ENCODE measurements at regions not wholly inside any gene's neighbourhood (a gene's known extent, or its start where the extent isn't known, plus 50 kb on each side); places are given as distances from the start of the nearest gene placed in this dataset.

DNA sequence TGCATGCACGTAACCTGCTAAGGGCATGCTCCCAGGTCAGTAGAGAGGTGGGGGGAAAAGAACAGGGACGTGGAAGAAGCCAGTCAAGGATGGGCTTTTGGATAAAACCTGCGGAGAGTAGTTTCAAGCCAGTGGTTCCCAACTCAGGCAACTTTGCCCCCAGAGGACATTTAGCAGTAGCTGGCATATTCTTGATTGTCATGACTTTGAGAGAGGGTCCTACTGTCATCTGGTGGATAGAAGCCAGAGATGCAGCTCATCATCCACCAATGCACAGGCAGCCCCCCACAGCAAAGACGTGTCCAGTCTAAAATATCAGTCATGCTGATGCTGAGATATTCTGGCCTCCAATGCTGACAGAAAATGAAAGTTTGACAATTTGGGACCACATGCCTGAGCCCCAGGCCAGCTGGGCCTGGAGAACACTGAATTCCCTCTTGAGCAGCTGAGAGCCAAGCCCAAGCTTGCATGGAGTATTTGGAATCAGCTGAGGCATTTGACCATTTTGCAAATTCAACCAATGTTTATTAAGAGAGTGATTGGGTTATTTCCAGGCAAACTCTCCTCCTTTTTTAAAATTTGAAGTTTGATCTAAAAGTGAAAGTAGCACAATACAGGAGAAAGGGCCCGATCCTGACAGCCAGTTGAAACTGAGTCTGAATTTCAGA, 110.0 kb upstream of the C7orf33 start:
- Mint-ChIP-seq H3K27ac (ENCODE audit: low read depth, unreplicated experiment) (no peak overlapping the region), H3K4me1 (ENCODE audit: insufficient read depth, unreplicated experiment) (no peaks in the 10 kb centered on the region), H3K36me3 (ENCODE audit: insufficient read depth, unreplicated experiment) (no peaks in the 10 kb centered on the region), H3K9me3 (ENCODE audit: unreplicated experiment) (no peaks in the 10 kb centered on the region), H3K27me3 (ENCODE audit: insufficient read depth, unreplicated experiment) (no peaks in the 10 kb centered on the region), H3K4me3 (ENCODE audit: unreplicated experiment) (no peak overlapping the region)
- intact Hi-C loops (cut with micrococcal nuclease): no loop called here
- POLR2A ChIA-PET: interaction anchor here (0.6 to 1.6 kb wide), 2 partner anchors 12 to 610 kb away, joined by 3 to 6 read pairs; partner anchors contain the start of gene ZNF786
- no peak for DNase-seq (ENCODE audit: unreplicated experiment)
- CTCF ChIA-PET: interaction anchor here (0.6 to 16.0 kb wide), 7 partner anchors 191 to 284 kb away, joined by 3 to 297 read pairs (median 4); no protein-coding TSS in a partner anchor
- no TSS peak for BruUV-seq (replicated peaks)
- TF ChIP-seq, protein P1, sequence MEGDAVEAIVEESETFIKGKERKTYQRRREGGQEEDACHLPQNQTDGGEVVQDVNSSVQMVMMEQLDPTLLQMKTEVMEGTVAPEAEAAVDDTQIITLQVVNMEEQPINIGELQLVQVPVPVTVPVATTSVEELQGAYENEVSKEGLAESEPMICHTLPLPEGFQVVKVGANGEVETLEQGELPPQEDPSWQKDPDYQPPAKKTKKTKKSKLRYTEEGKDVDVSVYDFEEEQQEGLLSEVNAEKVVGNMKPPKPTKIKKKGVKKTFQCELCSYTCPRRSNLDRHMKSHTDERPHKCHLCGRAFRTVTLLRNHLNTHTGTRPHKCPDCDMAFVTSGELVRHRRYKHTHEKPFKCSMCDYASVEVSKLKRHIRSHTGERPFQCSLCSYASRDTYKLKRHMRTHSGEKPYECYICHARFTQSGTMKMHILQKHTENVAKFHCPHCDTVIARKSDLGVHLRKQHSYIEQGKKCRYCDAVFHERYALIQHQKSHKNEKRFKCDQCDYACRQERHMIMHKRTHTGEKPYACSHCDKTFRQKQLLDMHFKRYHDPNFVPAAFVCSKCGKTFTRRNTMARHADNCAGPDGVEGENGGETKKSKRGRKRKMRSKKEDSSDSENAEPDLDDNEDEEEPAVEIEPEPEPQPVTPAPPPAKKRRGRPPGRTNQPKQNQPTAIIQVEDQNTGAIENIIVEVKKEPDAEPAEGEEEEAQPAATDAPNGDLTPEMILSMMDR (IDR thresholded peaks at IDR 0.05; ENCODE audit: unreplicated experiment): no peak

DNA sequence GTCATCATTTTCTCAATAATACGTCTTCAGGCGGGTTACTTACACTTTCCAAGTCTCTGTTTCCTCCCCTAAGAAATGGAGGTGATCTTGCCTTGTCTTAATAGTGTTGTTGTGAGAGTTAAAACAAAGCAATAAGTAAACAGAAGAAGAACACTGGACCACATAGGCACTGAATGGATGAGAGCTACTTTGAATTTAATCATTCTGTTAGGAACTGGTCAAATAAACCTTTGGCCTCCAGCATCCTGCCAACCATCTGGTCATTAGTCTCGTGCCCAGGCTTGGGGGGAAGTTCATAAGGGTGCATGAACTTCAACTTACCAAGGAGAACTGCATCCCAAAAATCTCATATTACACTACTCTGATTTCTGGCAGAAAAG, 109.4 kb upstream of the C7orf33 start:
- POLR2A ChIA-PET: interaction anchor here (1.6 kb wide), 1 partner anchor 11 kb away, joined by 6 read pairs; no protein-coding TSS in a partner anchor
- CTCF ChIA-PET: interaction anchor here (0.7 to 16.0 kb wide), 7 partner anchors 10 to 226 kb away, joined by 3 to 297 read pairs (median 3); no protein-coding TSS in a partner anchor
- Mint-ChIP-seq H3K9me3 (ENCODE audit: unreplicated experiment) (no peaks in the 10 kb centered on the region), H3K4me1 (ENCODE audit: insufficient read depth, unreplicated experiment) (no peaks in the 10 kb centered on the region), H3K36me3 (ENCODE audit: insufficient read depth, unreplicated experiment) (no peaks in the 10 kb centered on the region), H3K27ac (ENCODE audit: low read depth, unreplicated experiment) (no peak overlapping the region), H3K4me3 (ENCODE audit: unreplicated experiment) (no peak overlapping the region), H3K27me3 (ENCODE audit: insufficient read depth, unreplicated experiment) (no peaks in the 10 kb centered on the region)
- no peak for DNase-seq (ENCODE audit: unreplicated experiment)
- TF ChIP-seq, protein P1 (IDR thresholded peaks at IDR 0.05; ENCODE audit: unreplicated experiment): no peak
- BruUV-seq (replicated peaks): no TSS peak
- intact Hi-C loops (cut with micrococcal nuclease): no loop called here

DNA sequence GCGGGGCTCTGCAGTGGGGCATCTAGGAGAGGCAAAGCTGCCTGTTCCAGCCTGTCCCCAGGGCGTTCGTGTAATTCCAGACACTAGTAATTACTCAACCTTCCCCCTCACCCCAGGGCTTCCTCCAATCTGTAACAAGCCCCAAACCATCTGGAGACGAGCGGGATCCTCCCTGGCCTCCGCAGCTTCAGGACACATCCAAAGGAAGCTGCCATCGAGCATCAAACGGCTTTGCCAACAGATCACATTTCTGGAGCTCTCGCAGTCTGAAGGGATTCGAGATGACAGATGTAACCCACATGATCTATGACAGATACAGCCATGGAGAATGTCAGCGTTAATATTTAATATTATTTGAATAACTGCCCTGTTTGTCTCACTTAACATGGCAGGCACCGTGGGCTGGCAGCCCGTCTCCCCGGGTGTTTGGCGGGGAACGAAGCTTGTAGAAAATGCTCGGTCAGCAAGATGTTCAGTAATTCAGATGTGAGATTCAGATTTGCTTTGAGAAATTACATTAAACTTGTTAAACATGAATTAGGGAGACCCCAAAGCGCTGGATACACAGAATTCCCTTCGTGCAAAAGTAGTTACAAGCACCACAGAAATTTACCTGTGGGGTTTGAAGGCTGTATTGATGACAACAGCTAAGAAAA, 108.5 kb upstream of the C7orf33 start:
- H3K4me3 Mint-ChIP-seq (ENCODE audit: unreplicated experiment): no peak overlapping the region
- TF ChIP-seq, protein P1 (IDR thresholded peaks at IDR 0.05; ENCODE audit: unreplicated experiment): no peak
- no TSS peak for BruUV-seq (replicated peaks)
- ChIA-PET POLR2A (interaction anchor here (0.6 kb wide), 1 partner anchor 9 kb away, joined by 3 read pairs; no protein-coding TSS in a partner anchor), CTCF (interaction anchor here (0.5 to 16.0 kb wide), 13 partner anchors 10 to 240 kb away, joined by 3 to 297 read pairs (median 3); no protein-coding TSS in a partner anchor)
- DNase-seq (ENCODE audit: unreplicated experiment): no peak
- H3K27ac Mint-ChIP-seq (ENCODE audit: low read depth, unreplicated experiment): no peak overlapping the region
- H3K36me3 Mint-ChIP-seq (ENCODE audit: insufficient read depth, unreplicated experiment): no peaks in the 10 kb centered on the region
- intact Hi-C loops (cut with micrococcal nuclease): no loop called here
- H3K9me3 Mint-ChIP-seq (ENCODE audit: unreplicated experiment): no peaks in the 10 kb centered on the region
- H3K27me3 Mint-ChIP-seq (ENCODE audit: insufficient read depth, unreplicated experiment): no peaks in the 10 kb centered on the region
- H3K4me1 Mint-ChIP-seq (ENCODE audit: insufficient read depth, unreplicated experiment): no peaks in the 10 kb centered on the region
